HCT116 (cell line): ENCODE measurements at regions not wholly inside any gene's neighbourhood (a gene's known extent, or its start where the extent isn't known, plus 50 kb on each side); places are given as distances from the start of the nearest gene placed in this dataset.

Experiments
- ATAC-seq: fragments of 200-7000 bp; cut with Tn5 transposase; 2 replicates; pipeline ENCODE4 v1.9.1; 2020; ENCODE audit warnings: mild to moderate bottlenecking, moderate library complexity
- BruUV-seq: library from RNA; stranded (reverse); fragments of 400-500 nt; replicated peaks from 2 replicates; lab custom pipeline; 2021; lab: Mats Ljungman, UMichigan
- CTCF ChIA-PET: fragments of 300-600 bp; sonication (Branson Sonifier 250); formaldehyde crosslinking; loops from one replicate; lab custom pipeline; 2021; ENCODE audit warnings: antibody characterized with exemption; lab: Charles Lee
- POLR2A ChIA-PET: fragments of 300-600, 350-600 bp; sonication (Branson Sonifier 250); formaldehyde crosslinking; loops from one replicate; lab custom pipeline; 2021; ENCODE audit warnings: antibody characterized with exemption; lab: Charles Lee
- RAD21 ChIA-PET, 2 experiments: fragments of 300-600 bp; sonication (Branson Sonifier 250); formaldehyde crosslinking; loops; one replicate each; lab custom pipeline; 2023; ENCODE audit warnings: low total read pairs in 2 of 2; ENCODE audit not compliant: uncharacterized antibody in 2 of 2, unreplicated experiment in 2 of 2, low non-redundant PET in 1 of 2; lab: Charles Lee
- DNase-seq: peaks from one replicate; pipeline ENCODE4 v3.0.0-alpha.2; 2010; ENCODE audit warnings: low read depth, low spot score
- H2AFZ ChIP-seq: fragments of 200-600 bp; shearing (Covaris generic), sonication (generic); 2 replicates; pipeline ENCODE4 v1.6.1; 2017; ENCODE audit warnings: low read depth, mixed run types, mixed read lengths, antibody characterized with exemption, low read length; ENCODE audit not compliant: poor library complexity, severe bottlenecking
- H3K27ac ChIP-seq: 2 replicates; pipeline ENCODE4 v1.5.1; 2012; ENCODE audit warnings: low read depth, low read length
- H3K27me3 ChIP-seq: fragments of 200-600 bp; sonication (generic); 2 replicates; pipeline ENCODE4 v1.6.1; 2016; ENCODE audit warnings: mixed run types, low read length, mixed read lengths; ENCODE audit not compliant: insufficient read depth
- H3K36me3 ChIP-seq, 2 experiments: fragments of 200-500 bp in 1 of 2; fragments of 200-600 bp in 1 of 2; sonication (Bioruptor generic) in 1 of 2; sonication (generic) in 1 of 2; 2 replicates each; pipeline versions ENCODE4 v1.5.1 to v1.6.1; 2014 to 2016; ENCODE audit warnings: low read length in 2 of 2, inconsistent platforms in 1 of 2, mixed read lengths in 1 of 2, mixed run types in 1 of 2; ENCODE audit not compliant: insufficient read depth in 2 of 2, control insufficient read depth in 1 of 2
- H3K4me1 ChIP-seq, 2 experiments: fragments of 200-600 bp in 1 of 2; sonication (generic) in 1 of 2; 2 replicates each; pipeline versions ENCODE4 v1.5.1 to v1.6.1; 2012 to 2017; ENCODE audit warnings: low read length in 2 of 2, inconsistent platforms in 1 of 2, mild to moderate bottlenecking in 1 of 2, mixed read lengths in 1 of 2, mixed run types in 1 of 2, moderate library complexity in 1 of 2; ENCODE audit not compliant: insufficient read depth in 2 of 2, control insufficient read depth in 1 of 2
- H3K4me2 ChIP-seq: fragments of 200-600 bp; sonication (generic); 2 replicates; pipeline ENCODE4 v1.6.1; 2017; ENCODE audit warnings: mixed run types, low read length, mixed read lengths
- H3K4me3 ChIP-seq, 2 experiments: fragments of 200-600 bp in 1 of 2; sonication (generic) in 1 of 2; replicated peaks in 1 of 2; 2 replicates each; pipeline ENCODE4 v1.5.1; 2011 to 2016; ENCODE audit warnings: low read length in 2 of 2, control low read depth in 1 of 2, low read depth in 1 of 2, mild to moderate bottlenecking in 1 of 2, mixed read lengths in 1 of 2, mixed run types in 1 of 2
- H3K79me2 ChIP-seq: fragments of 200-600 bp; sonication (generic); 2 replicates; pipeline ENCODE4 v1.6.1; 2017; ENCODE audit warnings: mild to moderate bottlenecking, mixed run types, low read length, moderate library complexity, mixed read lengths; ENCODE audit not compliant: insufficient read depth
- H3K9ac ChIP-seq: fragments of 200-600 bp; sonication (generic); 2 replicates; pipeline ENCODE4 v1.6.1; 2016; ENCODE audit warnings: low read length, mixed read lengths
- H3K9me2 ChIP-seq: fragments of 200-600 bp; sonication (generic), shearing (Covaris generic); 2 replicates; pipeline ENCODE4 v1.6.1; 2017; ENCODE audit warnings: mixed run types, mild to moderate bottlenecking, moderate library complexity; ENCODE audit not compliant: insufficient read depth
- H3K9me3 ChIP-seq, 2 experiments: fragments of 200-500 bp in 1 of 2; fragments of 200-600 bp in 1 of 2; sonication (Bioruptor generic) in 1 of 2; sonication (generic) in 1 of 2; 2 replicates each; pipeline ENCODE4 v1.6.1; 2014 to 2017; ENCODE audit warnings: low read length in 2 of 2, mixed read lengths in 2 of 2, inconsistent platforms in 1 of 2, low read depth in 1 of 2, mild to moderate bottlenecking in 1 of 2, mixed run types in 1 of 2, moderate library complexity in 1 of 2; ENCODE audit not compliant: control insufficient read depth in 1 of 2, insufficient read depth in 1 of 2
- H4K20me1 ChIP-seq: fragments of 200-600 bp; sonication (generic), shearing (Covaris generic); 2 replicates; pipeline ENCODE4 v1.6.1; 2017; ENCODE audit warnings: mixed run types, mild to moderate bottlenecking, moderate library complexity; ENCODE audit not compliant: insufficient read depth
- CBX3 ChIP-seq: IDR thresholded peaks from 2 replicates; pipeline ENCODE4 v1.6.1; 2012; ENCODE audit warnings: low read depth
- CEBPB ChIP-seq: IDR thresholded peaks from 2 replicates; pipeline ENCODE4 v1.6.1; 2012; ENCODE audit warnings: low read depth
- EGR1 ChIP-seq: IDR thresholded peaks from 2 replicates; pipeline ENCODE4 v1.6.1; 2012; ENCODE audit warnings: low read depth
- ELF1 ChIP-seq: IDR thresholded peaks from 2 replicates; pipeline ENCODE4 v1.6.1; 2012; ENCODE audit warnings: low read depth, borderline replicate concordance
- EZH2 ChIP-seq: fragments of 200-600 bp; sonication (generic); IDR thresholded peaks from 2 replicates; pipeline ENCODE4 v1.6.1; 2017; ENCODE audit warnings: antibody characterized with exemption, mixed run types
- EZH2phosphoT487 ChIP-seq: fragments of 200-600 bp; IDR thresholded peaks from 2 replicates; pipeline ENCODE4 v1.6.1; 2018; ENCODE audit warnings: antibody characterized with exemption, borderline replicate concordance
- FOSL1 ChIP-seq: IDR thresholded peaks from 2 replicates; pipeline ENCODE4 v1.6.1; 2012; ENCODE audit warnings: low read depth
- JUND ChIP-seq: IDR thresholded peaks from 2 replicates; pipeline ENCODE4 v1.6.1; 2012
- POLR2A ChIP-seq: IDR thresholded peaks from 2 replicates; pipeline ENCODE4 v1.7.0; 2011; ENCODE audit warnings: borderline replicate concordance; ENCODE audit not compliant: insufficient read depth, insufficient read length; ENCODE audit errors: extremely low read depth
- SP1 ChIP-seq: IDR thresholded peaks from 2 replicates; pipeline ENCODE4 v1.6.1; 2012; ENCODE audit warnings: low read depth
- SRF ChIP-seq: IDR thresholded peaks from 2 replicates; pipeline ENCODE4 v1.6.1; 2012; ENCODE audit warnings: low read depth
- TCF7L2 ChIP-seq: IDR thresholded peaks from 2 replicates; pipeline ENCODE4 v1.7.0; 2011; ENCODE audit warnings: borderline replicate concordance, inconsistent platforms; ENCODE audit not compliant: insufficient read depth, insufficient read length; ENCODE audit errors: extremely low read depth
- YY1 ChIP-seq: IDR thresholded peaks from 2 replicates; pipeline ENCODE4 v1.6.1; 2011; ENCODE audit warnings: low read length, low read depth, moderate library complexity, mild to moderate bottlenecking; ENCODE audit not compliant: insufficient replicate concordance; ENCODE audit errors: extremely low read depth
- ZFX ChIP-seq: fragments of 450-650 bp; IDR thresholded peaks from 2 replicates; pipeline ENCODE4 v1.6.1; 2017
- ZNF274 ChIP-seq: fragments of 200-500 bp; sonication (Bioruptor generic); IDR thresholded peaks from 2 replicates; pipeline ENCODE4 v1.6.1; 2014; ENCODE audit warnings: mild to moderate bottlenecking, low read depth, low read length, inconsistent platforms
- intact Hi-C: fragments of 100-400 bp; cut with micrococcal nuclease; formaldehyde crosslinking; loops from 2 replicates; pipeline ENCODE4 v1.10.0; 2022
- TF ChIP-seq, protein P1 (sequence below): IDR thresholded peaks from 2 replicates; pipeline ENCODE4 v1.6.1; 2012
- TF ChIP-seq, protein P2 (sequence below): IDR thresholded peaks from 2 replicates; pipeline ENCODE4 v1.6.1; 2012

GRCh38 chr13:81596224-81596753 lies 1255.4 kb upstream of the SPRY2 start:
- no peaks in the 10 kb centered on the region for H3K36me3 ChIP-seq
- no peaks in the 10 kb centered on the region for H3K4me1 ChIP-seq
- no peaks in the 10 kb centered on the region for H3K27me3 ChIP-seq
- H3K27ac ChIP-seq = no peak overlapping the region
- no peak overlapping the region for H3K9ac ChIP-seq
- ChIA-PET RAD21 (no interaction called here), POLR2A (no interaction called here), CTCF (no interaction called here)
- H2AFZ ChIP-seq = no peak overlapping the region
- H3K4me2 ChIP-seq = no peak overlapping the region
- H4K20me1 ChIP-seq = no peaks in the 10 kb centered on the region
- BruUV-seq = no TSS peak
- H3K9me2 ChIP-seq = no peaks in the 10 kb centered on the region
- no peak for ATAC-seq
- no peak for DNase-seq
- no peak overlapping the region for H3K4me3 ChIP-seq
- intact Hi-C loops = no loop called here
- TF ChIP-seq ZFX (no peak), CEBPB (no peak), EGR1 (no peak)
- TF ChIP-seq, protein P1, sequence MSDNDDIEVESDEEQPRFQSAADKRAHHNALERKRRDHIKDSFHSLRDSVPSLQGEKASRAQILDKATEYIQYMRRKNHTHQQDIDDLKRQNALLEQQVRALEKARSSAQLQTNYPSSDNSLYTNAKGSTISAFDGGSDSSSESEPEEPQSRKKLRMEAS = no peak
- no peaks in the 10 kb centered on the region for H3K9me3 ChIP-seq
- H3K79me2 ChIP-seq = no peaks in the 10 kb centered on the region

GRCh38 chr13:81591528-81592220 lies 1250.7 kb upstream of the SPRY2 start:
- no peak overlapping the region for H2AFZ ChIP-seq
- no peaks in the 10 kb centered on the region for H3K79me2 ChIP-seq
- POLR2A ChIA-PET = no interaction called here
- CTCF ChIA-PET = no interaction called here
- no peak overlapping the region for H3K4me2 ChIP-seq
- ATAC-seq = no peak
- no peaks in the 10 kb centered on the region for H3K4me1 ChIP-seq
- no TSS peak for BruUV-seq
- RAD21 ChIA-PET = no interaction called here
- H3K4me3 ChIP-seq = no peak overlapping the region
- H3K9me2 ChIP-seq = no peaks in the 10 kb centered on the region
- no peaks in the 10 kb centered on the region for H4K20me1 ChIP-seq
- intact Hi-C loops = no loop called here
- no peaks in the 10 kb centered on the region for H3K36me3 ChIP-seq
- DNase-seq = no peak
- no peaks in the 10 kb centered on the region for H3K27me3 ChIP-seq
- TF ChIP-seq JUND = no peak
- TF ChIP-seq EZH2phosphoT487 = no peak
- no peak for TF ChIP-seq ZFX
- no peak for TF ChIP-seq FOSL1
- no peak for TF ChIP-seq YY1
- TF ChIP-seq SP1 = no peak
- TF ChIP-seq, protein P2, sequence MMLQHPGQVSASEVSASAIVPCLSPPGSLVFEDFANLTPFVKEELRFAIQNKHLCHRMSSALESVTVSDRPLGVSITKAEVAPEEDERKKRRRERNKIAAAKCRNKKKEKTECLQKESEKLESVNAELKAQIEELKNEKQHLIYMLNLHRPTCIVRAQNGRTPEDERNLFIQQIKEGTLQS = no peak
- no peak for TF ChIP-seq ZNF274
- TF ChIP-seq EZH2 = no peak
- TF ChIP-seq CEBPB = no peak
- TF ChIP-seq ELF1 = no peak
- no peak for TF ChIP-seq TCF7L2
- TF ChIP-seq CBX3 = no peak
- TF ChIP-seq SRF = no peak
- TF ChIP-seq POLR2A = no peak
- no peaks in the 10 kb centered on the region for H3K9me3 ChIP-seq
- H3K27ac ChIP-seq = no peak overlapping the region
- no peak overlapping the region for H3K9ac ChIP-seq
